ENCODE measurements at regions not wholly inside any gene's neighbourhood (a gene's known extent, or its start where the extent isn't known, plus 50 kb on each side); places are given as distances from the start of the nearest gene placed in this dataset.
A peak's percentile ranks its signal among the peaks of the same experiment; 100 is the strongest.
"Not testable (repeated sequence)": the region's sequence is repeated elsewhere in the genome, so short reads cannot be mapped to it uniquely, and the experiment has no call there.

DNA sequence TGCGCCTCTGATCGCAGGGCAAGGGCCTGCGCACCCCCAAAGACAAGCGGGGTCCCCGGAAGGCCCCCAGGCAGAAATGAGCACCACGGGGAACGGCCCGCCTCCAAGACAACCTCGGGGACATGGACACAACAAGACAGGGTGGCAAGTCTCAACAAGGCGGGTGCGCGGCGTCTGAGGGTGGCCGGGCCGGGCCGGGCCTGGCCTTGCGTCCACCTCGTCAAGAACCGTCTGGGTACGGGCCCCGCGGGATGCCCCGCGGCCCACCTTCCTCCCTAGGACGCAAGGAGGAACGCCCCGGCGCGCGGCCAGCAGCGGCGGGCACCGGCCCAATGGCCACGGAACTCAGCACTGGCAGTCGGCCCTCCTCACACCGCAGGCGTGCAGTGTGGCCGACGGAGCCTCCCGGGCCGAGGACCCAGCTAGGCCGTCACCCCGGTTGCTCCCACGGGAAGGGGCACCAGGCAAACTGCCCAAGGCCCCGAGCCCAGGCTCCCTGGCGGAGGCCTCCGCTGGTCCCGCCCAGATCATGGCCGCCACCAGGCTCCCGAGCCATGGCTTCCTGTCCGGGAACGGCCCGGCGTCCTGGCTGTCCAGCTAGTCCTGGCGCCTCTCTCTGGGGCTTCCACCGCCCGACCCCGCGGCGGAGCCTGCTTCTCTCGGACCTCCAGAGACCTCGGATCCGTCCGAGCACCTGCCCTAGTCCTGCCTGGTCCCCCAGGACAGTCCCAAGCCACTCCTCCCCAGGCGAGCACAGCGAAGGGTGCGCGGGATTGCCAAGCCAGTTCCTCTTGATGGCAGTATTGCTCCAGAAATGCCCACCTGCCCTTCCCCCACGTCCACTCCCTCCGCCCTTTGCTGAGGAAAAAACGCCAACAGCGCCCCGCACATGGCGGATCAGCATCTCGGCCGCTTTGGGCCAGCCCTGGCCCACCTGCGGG, 167.1 kb downstream of the PLS3 start:
- H3K36me3 ChIP-seq; DNase-seq (ENCODE audit: extremely low spot score); H3K27me3 ChIP-seq; H3K9me3 ChIP-seq; intact Hi-C loops (cut with DNase I); H3K4me1 ChIP-seq: not testable (repeated sequence)
- Histone ChIP-seq H3K4me3 (peak overlapping the region in 1 of 4 donors; percentile 41), H3K27ac (replicated peaks in 1 of 4) (peak overlapping the region in 1 of 4 donors; percentile 66)
- WGBS, result no CpG with 5 or more reads among the region's 77 CpGs
- TF ChIP-seq POLR2AphosphoS5 (IDR thresholded peaks at IDR 0.05), result peak in 1 of 2 donors; percentile 36

DNA sequence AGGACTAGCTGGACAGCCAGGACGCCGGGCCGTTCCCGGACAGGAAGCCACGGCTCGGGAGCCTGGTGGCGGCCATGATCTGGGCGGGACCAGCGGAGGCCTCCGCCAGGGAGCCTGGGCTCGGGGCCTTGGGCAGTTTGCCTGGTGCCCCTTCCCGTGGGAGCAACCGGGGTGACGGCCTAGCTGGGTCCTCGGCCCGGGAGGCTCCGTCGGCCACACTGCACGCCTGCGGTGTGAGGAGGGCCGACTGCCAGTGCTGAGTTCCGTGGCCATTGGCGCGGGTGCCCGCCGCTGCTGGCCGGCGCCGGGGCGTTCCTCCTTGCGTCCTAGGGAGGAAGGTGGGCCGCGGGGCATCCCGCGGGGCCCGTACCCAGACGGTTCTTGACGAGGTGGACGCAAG, 171.6 kb downstream of the PLS3 start:
- intact Hi-C loops (cut with DNase I); H3K27ac ChIP-seq (replicated peaks in 1 of 4): not testable (repeated sequence)
- no CpG with 5 or more reads among the region's 39 CpGs for WGBS

DNA sequence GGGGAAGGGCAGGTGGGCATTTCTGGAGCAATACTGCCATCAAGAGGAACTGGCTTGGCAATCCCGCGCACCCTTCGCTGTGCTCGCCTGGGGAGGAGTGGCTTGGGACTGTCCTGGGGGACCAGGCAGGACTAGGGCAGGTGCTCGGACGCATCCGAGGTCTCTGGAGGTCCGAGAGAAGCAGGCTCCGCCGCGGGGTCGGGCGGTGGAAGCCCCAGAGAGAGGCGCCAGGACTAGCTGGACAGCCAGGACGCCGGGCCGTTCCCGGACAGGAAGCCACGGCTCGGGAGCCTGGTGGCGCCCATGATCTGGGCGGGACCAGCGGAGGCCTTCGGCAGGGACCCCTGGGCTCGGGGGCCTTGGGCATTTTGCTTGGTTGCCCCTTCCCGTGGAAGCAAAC, 174.3 kb downstream of the PLS3 start:
- Histone ChIP-seq H3K27ac (replicated peaks in 1 of 4) (peak overlapping the region in 1 of 4 donors; percentile 81), H3K4me3 (peak overlapping the region in 1 of 4 donors; percentile 63)
- intact Hi-C loops (cut with DNase I); H3K36me3 ChIP-seq; H3K9me3 ChIP-seq; H3K4me1 ChIP-seq; H3K27me3 ChIP-seq; DNase-seq (ENCODE audit: extremely low spot score): not testable (repeated sequence)
- WGBS, result no CpG with 5 or more reads among the region's 26 CpGs

More for the DNA sequence above, 171.6 kb downstream of the PLS3 start:
- not testable (repeated sequence) for DNase-seq (ENCODE audit: extremely low spot score); H3K4me3 ChIP-seq; H3K27me3 ChIP-seq; H3K36me3 ChIP-seq; H3K9me3 ChIP-seq; H3K4me1 ChIP-seq

Small RNAs in the stretch of these regions (small RNA-seq; reads per million reads assigned to genes)
- 0 reads per million in 3 donors for gene AC005000.1
